ENCODE measurements at regions not wholly inside any gene's neighbourhood (a gene's known extent, or its start where the extent isn't known, plus 50 kb on each side); places are given as distances from the start of the nearest gene placed in this dataset.

- TF ChIP-seq, protein P1, sequence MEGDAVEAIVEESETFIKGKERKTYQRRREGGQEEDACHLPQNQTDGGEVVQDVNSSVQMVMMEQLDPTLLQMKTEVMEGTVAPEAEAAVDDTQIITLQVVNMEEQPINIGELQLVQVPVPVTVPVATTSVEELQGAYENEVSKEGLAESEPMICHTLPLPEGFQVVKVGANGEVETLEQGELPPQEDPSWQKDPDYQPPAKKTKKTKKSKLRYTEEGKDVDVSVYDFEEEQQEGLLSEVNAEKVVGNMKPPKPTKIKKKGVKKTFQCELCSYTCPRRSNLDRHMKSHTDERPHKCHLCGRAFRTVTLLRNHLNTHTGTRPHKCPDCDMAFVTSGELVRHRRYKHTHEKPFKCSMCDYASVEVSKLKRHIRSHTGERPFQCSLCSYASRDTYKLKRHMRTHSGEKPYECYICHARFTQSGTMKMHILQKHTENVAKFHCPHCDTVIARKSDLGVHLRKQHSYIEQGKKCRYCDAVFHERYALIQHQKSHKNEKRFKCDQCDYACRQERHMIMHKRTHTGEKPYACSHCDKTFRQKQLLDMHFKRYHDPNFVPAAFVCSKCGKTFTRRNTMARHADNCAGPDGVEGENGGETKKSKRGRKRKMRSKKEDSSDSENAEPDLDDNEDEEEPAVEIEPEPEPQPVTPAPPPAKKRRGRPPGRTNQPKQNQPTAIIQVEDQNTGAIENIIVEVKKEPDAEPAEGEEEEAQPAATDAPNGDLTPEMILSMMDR (IDR thresholded peaks at IDR 0.05; ENCODE audit: insufficient read depth, low read length): no peak
- TF ChIP-seq GABPA (IDR thresholded peaks at IDR 0.05; ENCODE audit: low read depth): no peak
- TF ChIP-seq SPI1 (IDR thresholded peaks at IDR 0.05; ENCODE audit: borderline replicate concordance, low read depth): no peak
- TF ChIP-seq POLR2AphosphoS5 (IDR thresholded peaks at IDR 0.05; ENCODE audit: low read depth): no peak
- TF ChIP-seq, protein P2, sequence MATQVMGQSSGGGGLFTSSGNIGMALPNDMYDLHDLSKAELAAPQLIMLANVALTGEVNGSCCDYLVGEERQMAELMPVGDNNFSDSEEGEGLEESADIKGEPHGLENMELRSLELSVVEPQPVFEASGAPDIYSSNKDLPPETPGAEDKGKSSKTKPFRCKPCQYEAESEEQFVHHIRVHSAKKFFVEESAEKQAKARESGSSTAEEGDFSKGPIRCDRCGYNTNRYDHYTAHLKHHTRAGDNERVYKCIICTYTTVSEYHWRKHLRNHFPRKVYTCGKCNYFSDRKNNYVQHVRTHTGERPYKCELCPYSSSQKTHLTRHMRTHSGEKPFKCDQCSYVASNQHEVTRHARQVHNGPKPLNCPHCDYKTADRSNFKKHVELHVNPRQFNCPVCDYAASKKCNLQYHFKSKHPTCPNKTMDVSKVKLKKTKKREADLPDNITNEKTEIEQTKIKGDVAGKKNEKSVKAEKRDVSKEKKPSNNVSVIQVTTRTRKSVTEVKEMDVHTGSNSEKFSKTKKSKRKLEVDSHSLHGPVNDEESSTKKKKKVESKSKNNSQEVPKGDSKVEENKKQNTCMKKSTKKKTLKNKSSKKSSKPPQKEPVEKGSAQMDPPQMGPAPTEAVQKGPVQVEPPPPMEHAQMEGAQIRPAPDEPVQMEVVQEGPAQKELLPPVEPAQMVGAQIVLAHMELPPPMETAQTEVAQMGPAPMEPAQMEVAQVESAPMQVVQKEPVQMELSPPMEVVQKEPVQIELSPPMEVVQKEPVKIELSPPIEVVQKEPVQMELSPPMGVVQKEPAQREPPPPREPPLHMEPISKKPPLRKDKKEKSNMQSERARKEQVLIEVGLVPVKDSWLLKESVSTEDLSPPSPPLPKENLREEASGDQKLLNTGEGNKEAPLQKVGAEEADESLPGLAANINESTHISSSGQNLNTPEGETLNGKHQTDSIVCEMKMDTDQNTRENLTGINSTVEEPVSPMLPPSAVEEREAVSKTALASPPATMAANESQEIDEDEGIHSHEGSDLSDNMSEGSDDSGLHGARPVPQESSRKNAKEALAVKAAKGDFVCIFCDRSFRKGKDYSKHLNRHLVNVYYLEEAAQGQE (IDR thresholded peaks at IDR 0.05; ENCODE audit: insufficient replicate concordance, low read depth): no peak
Observed at GRCh38 chrX:124282580-124282979, 49.9 kb upstream of the TEX13D start.
